Prostate gland (tissue), 2 donors: ENCODE measurements at regions not wholly inside any gene's neighbourhood (a gene's known extent, or its start where the extent isn't known, plus 50 kb on each side); places are given as distances from the start of the nearest gene placed in this dataset.

ENCODE experiments used
- DNase-seq: peaks from one replicate; pipeline ENCODE4 v3.0.0-alpha.2; 2019; ENCODE audit warnings: low spot score
- H3K27ac ChIP-seq, 2 donors: fragments of 200-600 bp; sonication (generic); 2 replicates each; pipeline ENCODE4 v1.5.1; 2017 to 2019
- H3K27me3 ChIP-seq: fragments of 200-600 bp; sonication (generic); replicated peaks from 2 replicates; pipeline ENCODE4 v1.5.1; 2019; ENCODE audit not compliant: insufficient read depth
- H3K36me3 ChIP-seq, 2 donors: fragments of 200-600 bp; sonication (generic); 1 replicate in 1 of 2; 2 replicates in 1 of 2; pipeline versions ENCODE4 v1.5.1 to v1.8.1; 2017 to 2019
- H3K4me1 ChIP-seq: fragments of 200-600 bp; sonication (generic); replicated peaks from 2 replicates; pipeline ENCODE4 v1.5.1; 2019
- H3K4me3 ChIP-seq, 2 donors: fragments of 200-600 bp; sonication (generic); 2 replicates each; pipeline ENCODE4 v1.5.1; 2017 to 2019
- H3K9me3 ChIP-seq: fragments of 200-600 bp; sonication (generic); 2 replicates; pipeline ENCODE4 v1.5.1; 2017
- CTCF ChIP-seq, 4 experiments: fragments of 200-600 bp in 2 of 4; fragments of 450-650 bp in 2 of 4; sonication (generic) in 2 of 4; IDR thresholded peaks; 1 replicate in 3 of 4; 2 replicates in 1 of 4; pipeline ENCODE4 v1.5.1; 2016 to 2019; ENCODE audit warnings: antibody characterized with exemption in 4 of 4, mild to moderate bottlenecking in 2 of 4, moderate library complexity in 2 of 4
- POLR2A ChIP-seq: fragments of 450-650 bp; IDR thresholded peaks from one replicate; pipeline ENCODE4 v1.6.1; 2016; ENCODE audit warnings: antibody characterized with exemption, mild to moderate bottlenecking
- POLR2AphosphoS5 ChIP-seq: sonication (generic); formaldehyde crosslinking; IDR thresholded peaks from one replicate; pipeline ENCODE4 v1.6.1; 2017; ENCODE audit warnings: antibody characterized with exemption
- whole genome bisulfite sequencing: methylation state at CpG from one replicate; pipeline ENCODE4 v1.1.5; 2018; 5-methylcytosine and 5-hydroxymethylcytosine counted together
- intact Hi-C: fragments of 100-400 bp; cut with DNase I; formaldehyde crosslinking; loops from one replicate; pipeline ENCODE4 v1.14.2; 2022

- H3K27ac ChIP-seq: no peak overlapping the region
- H3K4me3 ChIP-seq: no peak overlapping the region
- intact Hi-C loops: no loop called here
- H3K36me3 ChIP-seq: no peaks in the 10 kb centered on the region
- H3K9me3 ChIP-seq: no peaks in the 10 kb centered on the region
- H3K4me1 ChIP-seq: no peaks in the 10 kb centered on the region
- no peak for TF ChIP-seq POLR2A
- DNase-seq: no peak
- 39% methylated on average over 3 of the region's 3 CpGs for WGBS
- no peaks in the 10 kb centered on the region for H3K27me3 ChIP-seq
These were observed 208.4 kb upstream of the HDX start for GRCh38 chrX:84710611-84711010.

DNA sequence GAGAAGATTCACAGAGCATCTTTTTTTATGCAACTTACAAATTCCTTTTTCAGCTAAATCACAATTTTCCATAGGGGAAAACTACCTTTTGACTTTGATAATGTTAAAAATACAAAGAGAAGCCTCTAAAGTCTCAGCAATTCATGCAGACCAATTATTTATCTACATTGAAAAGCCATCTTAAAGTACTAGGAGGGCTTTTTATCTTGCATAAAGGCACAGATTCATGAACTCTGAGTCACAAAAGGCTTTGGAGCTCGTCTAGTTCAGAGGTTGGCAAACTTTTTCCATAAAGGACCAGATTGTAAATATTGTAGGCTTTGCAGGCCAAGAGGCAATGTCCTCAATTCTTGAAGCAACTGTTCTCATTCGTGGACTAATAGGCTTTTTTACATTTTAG is 210.4 kb upstream of the HDX start:
- Histone ChIP-seq H3K27me3 (no peaks in the 10 kb centered on the region), H3K4me1 (no peaks in the 10 kb centered on the region), H3K9me3 (no peaks in the 10 kb centered on the region), H3K4me3 (no peak overlapping the region), H3K36me3 (no peaks in the 10 kb centered on the region), H3K27ac (no peak overlapping the region)
- 11% methylated on average over 2 of the region's 2 CpGs for WGBS
- DNase-seq: no peak
- TF ChIP-seq POLR2AphosphoS5: no peak
- intact Hi-C loops: no loop called here

GRCh38 chrX:84715315-84715714 is 213.1 kb upstream of the HDX start:
- intact Hi-C loops: no loop called here

GRCh38 chrX:84717343-84717742 is 215.1 kb upstream of the HDX start:
- no peak overlapping the region for H3K4me3 ChIP-seq
- WGBS: 62% methylated on average over 2 of the region's 2 CpGs
- H3K27me3 ChIP-seq: no peaks in the 10 kb centered on the region
- no peaks in the 10 kb centered on the region for H3K9me3 ChIP-seq
- H3K36me3 ChIP-seq: no peaks in the 10 kb centered on the region
- intact Hi-C loops: no loop called here
- no peaks in the 10 kb centered on the region for H3K4me1 ChIP-seq
- DNase-seq: no peak
- TF ChIP-seq CTCF (IDR thresholded peaks at IDR 0.05) (no peak), POLR2A (no peak), POLR2AphosphoS5 (no peak)
- no peak overlapping the region for H3K27ac ChIP-seq

More at GRCh38 chrX:84715315-84715714, 213.1 kb upstream of the HDX start:
- DNase-seq: no peak
- no peak overlapping the region for H3K4me3 ChIP-seq
- H3K27me3 ChIP-seq: no peaks in the 10 kb centered on the region
- no peaks in the 10 kb centered on the region for H3K36me3 ChIP-seq
- H3K4me1 ChIP-seq: no peaks in the 10 kb centered on the region
- no peak for TF ChIP-seq POLR2AphosphoS5
- TF ChIP-seq POLR2A: no peak
- TF ChIP-seq CTCF (IDR thresholded peaks at IDR 0.05): no peak
- WGBS: 44% methylated on average over 4 of the region's 4 CpGs
- no peaks in the 10 kb centered on the region for H3K9me3 ChIP-seq
- H3K27ac ChIP-seq: no peak overlapping the region

- intact Hi-C loops: no loop called here
- WGBS: 98% methylated on average over 2 of the region's 2 CpGs
- Histone ChIP-seq H3K4me1 (no peaks in the 10 kb centered on the region), H3K4me3 (no peak overlapping the region), H3K27me3 (no peaks in the 10 kb centered on the region), H3K27ac (no peak overlapping the region), H3K9me3 (no peaks in the 10 kb centered on the region), H3K36me3 (no peaks in the 10 kb centered on the region)
- no peak for DNase-seq
- no peak for TF ChIP-seq POLR2A
These were observed 219.2 kb upstream of the HDX start for GRCh38 chrX:84721416-84721815.

GRCh38 chrX:84724576-84724975 is 222.3 kb upstream of the HDX start:
- intact Hi-C loops: no loop called here

More at GRCh38 chrX:84724576-84724975, 222.3 kb upstream of the HDX start:
- DNase-seq: no peak
- Histone ChIP-seq H3K4me1 (no peaks in the 10 kb centered on the region), H3K4me3 (no peak overlapping the region), H3K36me3 (no peaks in the 10 kb centered on the region), H3K27ac (no peak overlapping the region), H3K9me3 (no peaks in the 10 kb centered on the region), H3K27me3 (no peaks in the 10 kb centered on the region)
- WGBS: 79% methylated on average over 5 of the region's 5 CpGs
- TF ChIP-seq POLR2AphosphoS5 (no peak), POLR2A (no peak), CTCF (IDR thresholded peaks at IDR 0.05) (no peak)
